ENCODE measurements at regions not wholly inside any gene's neighbourhood (a gene's known extent, or its start where the extent isn't known, plus 50 kb on each side); places are given as distances from the start of the nearest gene placed in this dataset.

DNA sequence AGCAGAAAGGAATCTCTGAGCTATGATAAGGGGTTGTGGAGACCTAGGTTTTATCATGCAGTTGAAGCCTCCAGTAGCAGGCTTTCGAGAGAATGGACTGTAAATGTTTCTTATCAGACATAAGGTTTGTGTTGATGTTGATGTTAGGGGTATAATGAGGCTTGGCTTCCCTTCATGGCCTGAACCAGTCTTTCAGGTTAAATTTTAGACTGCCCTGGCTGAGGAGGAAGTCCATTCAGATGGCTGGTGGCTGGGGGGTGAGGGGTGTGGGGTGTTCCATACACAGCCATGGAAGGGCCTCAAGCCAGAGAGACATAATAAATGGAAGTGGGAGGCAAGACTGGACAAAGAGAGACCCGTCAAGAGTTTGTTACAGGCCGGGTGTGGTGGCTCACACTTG is 65.1 kb downstream of the IRF2BPL start:
- no peaks in the 10 kb centered on the region for H3K9me2 ChIP-seq (ENCODE audit: insufficient read depth)
- ChIA-PET RAD21 (ENCODE audit: low non-redundant PET in 1 of 2, low total read pairs in 2 of 2, uncharacterized antibody in 2 of 2, unreplicated experiment in 2 of 2) (no interaction called here), CTCF (interaction anchor here (2.6 kb wide), 1 partner anchor 91 kb away, joined by 10 read pairs; no protein-coding TSS in a partner anchor), POLR2A (interaction anchor here (0.7 to 2.8 kb wide), 4 partner anchors 10 to 95 kb away, joined by 3 to 30 read pairs (median 3); no protein-coding TSS in a partner anchor)
- no peaks in the 10 kb centered on the region for H3K9me3 ChIP-seq (ENCODE audit: control insufficient read depth in 1 of 2, insufficient read depth in 1 of 2, low read depth in 1 of 2, low read length in 2 of 2)
- ATAC-seq (no peak), DNase-seq (ENCODE audit: low read depth, low spot score) (no peak)
- H3K4me1 ChIP-seq (ENCODE audit: control insufficient read depth in 1 of 2, insufficient read depth in 2 of 2, low read length in 2 of 2): peaks cover 70 to 77% of the 10 kb centered on the region in 2 experiments
- H4K20me1 ChIP-seq (ENCODE audit: insufficient read depth): no peaks in the 10 kb centered on the region
- intact Hi-C loops (cut with micrococcal nuclease): no loop called here
- H3K9ac ChIP-seq (ENCODE audit: low read length): no peak overlapping the region
- TF ChIP-seq ELF1 (IDR thresholded peaks at IDR 0.05; ENCODE audit: borderline replicate concordance, low read depth): no peak
- H3K27me3 ChIP-seq (ENCODE audit: insufficient read depth, low read length): no peaks in the 10 kb centered on the region
- H2AFZ ChIP-seq (ENCODE audit: low read depth, low read length, poor library complexity, severe bottlenecking): no peak overlapping the region
- 0 out of 2 replicates have a peak overlapping the region, but pooled peaks have one; percentile 20 for H3K27ac ChIP-seq (ENCODE audit: low read depth, low read length)
- no peak overlapping the region for H3K4me3 ChIP-seq (replicated peaks in 1 of 2; ENCODE audit: low read depth in 1 of 2, low read length in 2 of 2)
- peak overlapping the region; percentile 15; the same call in 1 of the 2 replicates for H3K4me2 ChIP-seq (ENCODE audit: low read length)
- no peaks in the 10 kb centered on the region for H3K79me2 ChIP-seq (ENCODE audit: insufficient read depth, low read length)
- no TSS peak for BruUV-seq (replicated peaks)
- H3K36me3 ChIP-seq (ENCODE audit: control insufficient read depth in 1 of 2, insufficient read depth in 2 of 2, low read length in 2 of 2): no peaks in the 10 kb centered on the region

DNA sequence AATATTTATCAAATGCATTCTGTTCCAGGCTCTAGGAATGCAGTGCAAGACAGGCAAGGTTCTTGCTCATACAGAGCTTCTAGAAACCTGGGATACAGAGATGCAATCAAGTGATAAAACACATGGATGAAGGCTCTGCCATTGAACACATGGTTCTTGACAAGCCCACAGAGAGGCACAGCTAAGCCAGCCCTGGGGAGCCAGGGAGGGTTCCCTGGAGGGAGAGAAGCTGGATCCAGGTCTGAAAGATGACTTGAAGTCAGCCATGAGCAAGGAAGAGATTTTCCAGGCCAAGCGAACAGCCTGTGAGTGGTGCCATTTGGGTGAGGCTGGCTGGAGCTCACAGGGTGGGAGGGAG is 66.2 kb downstream of the IRF2BPL start:
- Histone ChIP-seq H2AFZ (ENCODE audit: low read depth, low read length, poor library complexity, severe bottlenecking) (no peak overlapping the region), H3K9ac (ENCODE audit: low read length) (peak overlapping the region; percentile 74), H3K4me2 (ENCODE audit: low read length) (peak overlapping the region; percentile 79), H3K79me2 (ENCODE audit: insufficient read depth, low read length) (no peaks in the 10 kb centered on the region), H3K27ac (ENCODE audit: low read depth, low read length) (peak overlapping the region; percentile 100), H3K9me2 (ENCODE audit: insufficient read depth) (no peaks in the 10 kb centered on the region), H3K4me3 (replicated peaks in 1 of 2; ENCODE audit: low read depth in 1 of 2, low read length in 2 of 2) (peak overlapping the region; percentile 12 to 45), H3K27me3 (ENCODE audit: insufficient read depth, low read length) (no peaks in the 10 kb centered on the region), H3K9me3 (ENCODE audit: control insufficient read depth in 1 of 2, insufficient read depth in 1 of 2, low read depth in 1 of 2, low read length in 2 of 2) (no peaks in the 10 kb centered on the region), H3K36me3 (ENCODE audit: control insufficient read depth in 1 of 2, insufficient read depth in 2 of 2, low read length in 2 of 2) (no peaks in the 10 kb centered on the region), H4K20me1 (ENCODE audit: insufficient read depth) (no peaks in the 10 kb centered on the region), H3K4me1 (ENCODE audit: control insufficient read depth in 1 of 2, insufficient read depth in 2 of 2, low read length in 2 of 2) (peaks cover 81 to 87% of the 10 kb centered on the region in 2 experiments)
- intact Hi-C loops (cut with micrococcal nuclease): no loop called here
- BruUV-seq (replicated peaks): TSS peak; percentile 50
- CTCF ChIA-PET: interaction anchor here (0.6 to 2.6 kb wide), 15 partner anchors 10 to 190 kb away, joined by 3 to 10 read pairs (median 4); no protein-coding TSS in a partner anchor
- DNase-seq (ENCODE audit: low read depth, low spot score) (no peak), ATAC-seq (peak; percentile 12)
- RAD21 ChIA-PET (ENCODE audit: low non-redundant PET in 1 of 2, low total read pairs in 2 of 2, uncharacterized antibody in 2 of 2, unreplicated experiment in 2 of 2): interaction anchor here (0.8 to 1.6 kb wide), 14 partner anchors 9 to 136 kb away, joined by 3 to 8 read pairs (median 4); partner anchors contain the start of gene CIPC (in 1 of the 2)
- POLR2A ChIA-PET: interaction anchor here (0.6 to 3.1 kb wide), 23 partner anchors 9 to 110 kb away, joined by 3 to 30 read pairs (median 6); partner anchors contain the start of gene IRF2BPL
- TF ChIP-seq SIN3A (IDR thresholded peaks at IDR 0.05; ENCODE audit: low read depth) (no peak), YY1 (IDR thresholded peaks at IDR 0.05; ENCODE audit: extremely low read depth, insufficient replicate concordance, low read depth, low read length) (no peak), POLR2A (IDR thresholded peaks at IDR 0.05; ENCODE audit: borderline replicate concordance, extremely low read depth, insufficient read depth, insufficient read length) (no peak), REST (IDR thresholded peaks at IDR 0.05; ENCODE audit: low read depth) (no peak), SRF (IDR thresholded peaks at IDR 0.05; ENCODE audit: low read depth) (no peak), ELF1 (IDR thresholded peaks at IDR 0.05; ENCODE audit: borderline replicate concordance, low read depth) (no peak), CBX3 (IDR thresholded peaks at IDR 0.05; ENCODE audit: low read depth) (no peak), TCF7L2 (IDR thresholded peaks at IDR 0.05; ENCODE audit: borderline replicate concordance, extremely low read depth, insufficient read depth, insufficient read length) (no peak), CEBPB (IDR thresholded peaks at IDR 0.05; ENCODE audit: low read depth) (no peak), ZFX (IDR thresholded peaks at IDR 0.05) (no peak), RAD21 (IDR thresholded peaks at IDR 0.05; ENCODE audit: low read depth) (no peak)
- TF ChIP-seq, protein P1, sequence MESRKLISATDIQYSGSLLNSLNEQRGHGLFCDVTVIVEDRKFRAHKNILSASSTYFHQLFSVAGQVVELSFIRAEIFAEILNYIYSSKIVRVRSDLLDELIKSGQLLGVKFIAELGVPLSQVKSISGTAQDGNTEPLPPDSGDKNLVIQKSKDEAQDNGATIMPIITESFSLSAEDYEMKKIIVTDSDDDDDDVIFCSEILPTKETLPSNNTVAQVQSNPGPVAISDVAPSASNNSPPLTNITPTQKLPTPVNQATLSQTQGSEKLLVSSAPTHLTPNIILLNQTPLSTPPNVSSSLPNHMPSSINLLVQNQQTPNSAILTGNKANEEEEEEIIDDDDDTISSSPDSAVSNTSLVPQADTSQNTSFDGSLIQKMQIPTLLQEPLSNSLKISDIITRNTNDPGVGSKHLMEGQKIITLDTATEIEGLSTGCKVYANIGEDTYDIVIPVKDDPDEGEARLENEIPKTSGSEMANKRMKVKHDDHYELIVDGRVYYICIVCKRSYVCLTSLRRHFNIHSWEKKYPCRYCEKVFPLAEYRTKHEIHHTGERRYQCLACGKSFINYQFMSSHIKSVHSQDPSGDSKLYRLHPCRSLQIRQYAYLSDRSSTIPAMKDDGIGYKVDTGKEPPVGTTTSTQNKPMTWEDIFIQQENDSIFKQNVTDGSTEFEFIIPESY (IDR thresholded peaks at IDR 0.05; ENCODE audit: extremely low read depth, insufficient replicate concordance, low read length): no peak
